Large intestine (tissue), 3 donors: ENCODE measurements at regions not wholly inside any gene's neighbourhood (a gene's known extent, or its start where the extent isn't known, plus 50 kb on each side); places are given as distances from the start of the nearest gene placed in this dataset.
"Not testable (repeated sequence)": the region's sequence is repeated elsewhere in the genome, so short reads cannot be mapped to it uniquely, and the experiment has no call there.

ENCODE experiments used
- DNase-seq, 2 donors: peaks; one replicate each; pipeline versions ENCODE4 v3.0.0 to v3.0.0-alpha.2; 2013
- H3K27ac ChIP-seq: one replicate; pipeline ENCODE4 v1.5.1; 2013; ENCODE audit warnings: low read length
- H3K27me3 ChIP-seq: 2 replicates; pipeline ENCODE4 v1.6.1; 2013; ENCODE audit warnings: low read length; ENCODE audit not compliant: control insufficient read depth, insufficient read depth
- H3K36me3 ChIP-seq: 2 replicates; pipeline ENCODE4 v1.6.1; 2013; ENCODE audit warnings: low read length; ENCODE audit not compliant: control insufficient read depth, insufficient read depth
- H3K4me1 ChIP-seq: one replicate; pipeline ENCODE4 v1.6.1; 2013; ENCODE audit warnings: low read length; ENCODE audit not compliant: control insufficient read depth, insufficient read depth
- H3K4me3 ChIP-seq: one replicate; pipeline ENCODE4 v1.5.1; 2013; ENCODE audit warnings: low read length
- H3K9me3 ChIP-seq: one replicate; pipeline ENCODE4 v1.6.1; 2013; ENCODE audit warnings: mild to moderate bottlenecking, low read depth, low read length, moderate library complexity; ENCODE audit not compliant: control insufficient read depth
- WGBS: methylation state at CpG from one replicate; pipeline ENCODE4 v1.1.5; 2013; ENCODE audit warnings: low lambda C conversion rate; ENCODE audit not compliant: insufficient coverage; 5-methylcytosine and 5-hydroxymethylcytosine counted together

GRCh38 chr15:22196423-22196822 is 116.1 kb downstream of the OR4M2 start:
- H3K4me3 ChIP-seq, H3K4me1 ChIP-seq, H3K36me3 ChIP-seq, H3K27me3 ChIP-seq, H3K27ac ChIP-seq, H3K9me3 ChIP-seq, DNase-seq: not testable (repeated sequence)
- no CpG with 5 or more reads among the region's 2 CpGs for WGBS

GRCh38 chr15:22200417-22200816 is 120.1 kb downstream of the OR4M2 start:
- not testable (repeated sequence) for H3K4me3 ChIP-seq, H3K27me3 ChIP-seq, DNase-seq, H3K4me1 ChIP-seq, H3K27ac ChIP-seq, H3K9me3 ChIP-seq, H3K36me3 ChIP-seq
- no CpG with 5 or more reads among the region's 3 CpGs for WGBS

DNA sequence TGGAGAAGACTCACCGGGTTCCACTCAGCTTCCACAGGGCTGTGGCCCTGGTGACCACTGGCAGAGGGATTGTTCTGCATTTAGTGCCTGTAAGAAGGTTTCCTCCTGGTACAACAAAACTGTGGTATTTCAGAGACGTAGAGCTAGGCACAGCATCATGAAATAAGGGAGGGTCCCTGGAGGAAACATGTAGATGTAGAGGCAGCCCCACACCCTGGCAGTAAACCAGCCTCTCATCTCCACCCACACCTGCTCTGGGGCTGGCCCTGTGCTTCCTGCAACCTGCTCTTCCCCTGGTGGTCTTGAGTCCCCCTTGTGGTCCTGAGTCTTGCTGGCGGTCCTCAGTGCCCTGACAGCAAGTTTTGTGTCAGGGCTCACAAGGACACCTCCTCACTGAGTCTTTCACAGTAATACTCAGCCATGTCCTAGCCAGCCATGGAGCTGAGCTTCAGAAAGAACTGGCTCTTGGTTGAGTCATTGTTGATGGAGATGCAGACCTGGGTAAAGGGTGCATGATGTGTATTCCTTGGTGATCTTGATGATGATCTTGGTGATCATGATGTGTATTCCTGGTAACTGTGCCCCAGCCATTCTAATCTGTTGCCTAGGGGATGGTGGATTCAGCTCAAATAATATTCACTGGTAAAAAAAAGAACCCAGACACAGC is 121.8 kb downstream of the OR4M2 start:
- DNase-seq, H3K27ac ChIP-seq, H3K36me3 ChIP-seq, H3K27me3 ChIP-seq, H3K9me3 ChIP-seq, H3K4me3 ChIP-seq, H3K4me1 ChIP-seq: not testable (repeated sequence)
- WGBS, result no CpG with 5 or more reads among the region's 3 CpGs

GRCh38 chr15:22203208-22203607 is 122.9 kb downstream of the OR4M2 start:
- H3K27me3 ChIP-seq, DNase-seq, H3K36me3 ChIP-seq, H3K9me3 ChIP-seq, H3K27ac ChIP-seq, H3K4me3 ChIP-seq, H3K4me1 ChIP-seq: not testable (repeated sequence)
- WGBS, result no CpG with 5 or more reads among the region's 5 CpGs

DNA sequence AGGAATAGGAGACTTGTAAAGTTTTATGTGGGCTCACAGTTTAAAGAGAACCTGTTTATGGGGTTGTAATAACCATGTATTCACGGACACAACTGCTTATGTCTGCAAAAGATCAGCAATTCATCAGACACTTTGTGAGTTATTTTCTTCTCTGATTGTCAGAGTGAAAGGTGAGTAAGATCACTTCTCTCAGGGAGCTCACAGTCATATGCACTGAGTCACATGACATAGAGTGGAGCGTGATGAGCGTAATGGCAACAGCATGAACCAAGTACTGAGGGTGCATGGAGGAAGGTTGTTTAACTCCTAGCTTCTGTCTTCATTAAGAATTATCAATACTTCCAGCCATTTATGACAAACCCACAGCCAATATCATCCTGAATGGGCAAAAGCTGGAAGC is 128.8 kb downstream of the OR4M2 start:
- H3K36me3 ChIP-seq, H3K4me3 ChIP-seq, DNase-seq, H3K27me3 ChIP-seq, H3K27ac ChIP-seq, H3K4me1 ChIP-seq, H3K9me3 ChIP-seq: not testable (repeated sequence)
- no CpG with 5 or more reads among the region's 3 CpGs for WGBS

DNA sequence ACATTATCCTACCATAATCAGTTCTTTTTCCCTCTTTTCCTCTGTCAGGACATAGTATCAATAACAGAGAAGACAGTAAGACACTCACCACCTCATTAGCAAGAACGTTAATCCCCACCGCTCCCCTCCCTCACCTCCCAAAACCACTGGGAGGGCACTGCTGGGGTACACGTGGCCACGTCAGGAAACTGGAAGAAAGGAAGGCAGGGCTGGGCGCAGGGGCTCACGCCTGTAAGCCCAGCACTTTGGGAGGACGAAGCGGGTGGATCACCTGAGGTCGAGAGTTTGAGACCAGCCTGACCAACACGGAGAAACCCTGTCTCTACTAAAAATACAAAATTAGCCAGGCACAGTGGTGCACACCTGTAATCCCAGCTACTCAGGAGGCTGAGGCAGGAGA is 142.3 kb downstream of the OR4M2 start:
- not testable (repeated sequence) for DNase-seq, H3K27me3 ChIP-seq, H3K4me1 ChIP-seq, H3K4me3 ChIP-seq, H3K27ac ChIP-seq, H3K36me3 ChIP-seq
- peaks cover 19% of the 10 kb centered on the region for H3K9me3 ChIP-seq
- WGBS, result no CpG with 5 or more reads among the region's 10 CpGs

DNA sequence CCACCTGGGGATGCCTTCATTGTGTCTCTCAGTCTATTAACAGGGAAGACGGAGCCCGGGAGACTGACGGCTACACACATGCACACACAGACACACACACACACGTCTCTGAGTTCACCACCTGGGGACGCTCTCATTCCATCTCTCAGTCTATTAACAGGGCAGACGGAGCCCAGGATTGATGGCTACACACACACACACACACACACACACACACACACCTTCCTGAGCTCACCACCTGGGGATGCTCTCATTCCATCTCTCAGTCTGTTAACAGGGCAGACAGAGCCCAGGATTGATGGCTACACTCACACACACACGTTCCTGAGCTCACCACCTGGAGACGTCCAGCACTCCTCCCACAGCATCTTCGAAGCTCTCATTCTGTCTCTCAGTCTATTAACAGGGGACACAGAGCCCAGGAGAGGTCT is 143.9 kb downstream of the OR4M2 start:
- Histone ChIP-seq H3K27ac (no peak overlapping the region), H3K36me3 (no peaks in the 10 kb centered on the region), H3K4me1 (no peaks in the 10 kb centered on the region), H3K27me3 (no peaks in the 10 kb centered on the region), H3K4me3 (no peak overlapping the region), H3K9me3 (peaks cover 20% of the 10 kb centered on the region)
- no CpG with 5 or more reads among the region's 9 CpGs for WGBS
- DNase-seq, result no peak

- peaks cover 20% of the 10 kb centered on the region for H3K9me3 ChIP-seq
- not testable (repeated sequence) for H3K4me1 ChIP-seq, H3K27me3 ChIP-seq, DNase-seq, H3K4me3 ChIP-seq, H3K36me3 ChIP-seq, H3K27ac ChIP-seq
- no CpG with 5 or more reads among the region's 7 CpGs for WGBS
These were observed 144.6 kb downstream of the OR4M2 start for GRCh38 chr15:22224961-22225360.

- Histone ChIP-seq H3K4me1 (no peaks in the 10 kb centered on the region), H3K36me3 (no peaks in the 10 kb centered on the region), H3K27ac (no peak overlapping the region), H3K9me3 (peaks cover 20% of the 10 kb centered on the region), H3K4me3 (no peak overlapping the region), H3K27me3 (no peaks in the 10 kb centered on the region)
- no peak for DNase-seq
- no CpG with 5 or more reads among the region's 12 CpGs for WGBS
These were observed 145.9 kb downstream of the OR4M2 start for GRCh38 chr15:22226034-22226790.

- Histone ChIP-seq H3K27ac (no peak overlapping the region), H3K4me3 (no peak overlapping the region), H3K36me3 (no peaks in the 10 kb centered on the region), H3K27me3 (no peaks in the 10 kb centered on the region), H3K4me1 (no peaks in the 10 kb centered on the region), H3K9me3 (peaks cover 23% of the 10 kb centered on the region)
- no peak for DNase-seq
- no CpG with 5 or more reads among the region's 7 CpGs for WGBS
These were observed 147.2 kb downstream of the OR4M2 start for GRCh38 chr15:22227411-22228100.
